Brain microvascular endothelial cell (primary cell): ENCODE measurements at regions not wholly inside any gene's neighbourhood (a gene's known extent, or its start where the extent isn't known, plus 50 kb on each side); places are given as distances from the start of the nearest gene placed in this dataset.

Experiments
- DNase-seq: peaks from one replicate; pipeline ENCODE4 v3.0.0-alpha.2; 2020
- H3K27ac ChIP-seq: fragments of 250-450 bp; sonication (Bioruptor Pico); 2 replicates; pipeline ENCODE4 v1.5.1; 2020; ENCODE audit warnings: mild to moderate bottlenecking, moderate library complexity
- H3K27me3 ChIP-seq: fragments of 250-450 bp; sonication (Bioruptor Pico); replicated peaks from 2 replicates; pipeline ENCODE4 v1.5.1; 2020; ENCODE audit warnings: mild to moderate bottlenecking
- H3K36me3 ChIP-seq: fragments of 250-450 bp; sonication (Bioruptor Pico); replicated peaks from 2 replicates; pipeline ENCODE4 v1.5.1; 2020; ENCODE audit warnings: mild to moderate bottlenecking
- H3K4me3 ChIP-seq: 2 replicates; pipeline ENCODE4 v1.5.1; 2011; ENCODE audit warnings: low read depth, mild to moderate bottlenecking, control low read depth, low read length, moderate library complexity
- in situ Hi-C: cut with HindIII; loops from 2 replicates; pipeline ENCODE4 v1.10.0; 2017; ENCODE audit warnings: low sequenced_read_pairs, low pct_ligation_motif_present
- TF ChIP-seq, protein P1 (sequence below): IDR thresholded peaks from 2 replicates; pipeline ENCODE4 v1.5.1; 2011; ENCODE audit warnings: low read depth, mild to moderate bottlenecking, moderate library complexity, low read length, control low read depth, inconsistent platforms; ENCODE audit errors: missing control alignments

GRCh38 chr5:117809251-117809650 is 1179.1 kb downstream of the DTWD2 start:
- H3K4me3 ChIP-seq: no peak overlapping the region
- no peaks in the 10 kb centered on the region for H3K27me3 ChIP-seq
- TF ChIP-seq, protein P1, sequence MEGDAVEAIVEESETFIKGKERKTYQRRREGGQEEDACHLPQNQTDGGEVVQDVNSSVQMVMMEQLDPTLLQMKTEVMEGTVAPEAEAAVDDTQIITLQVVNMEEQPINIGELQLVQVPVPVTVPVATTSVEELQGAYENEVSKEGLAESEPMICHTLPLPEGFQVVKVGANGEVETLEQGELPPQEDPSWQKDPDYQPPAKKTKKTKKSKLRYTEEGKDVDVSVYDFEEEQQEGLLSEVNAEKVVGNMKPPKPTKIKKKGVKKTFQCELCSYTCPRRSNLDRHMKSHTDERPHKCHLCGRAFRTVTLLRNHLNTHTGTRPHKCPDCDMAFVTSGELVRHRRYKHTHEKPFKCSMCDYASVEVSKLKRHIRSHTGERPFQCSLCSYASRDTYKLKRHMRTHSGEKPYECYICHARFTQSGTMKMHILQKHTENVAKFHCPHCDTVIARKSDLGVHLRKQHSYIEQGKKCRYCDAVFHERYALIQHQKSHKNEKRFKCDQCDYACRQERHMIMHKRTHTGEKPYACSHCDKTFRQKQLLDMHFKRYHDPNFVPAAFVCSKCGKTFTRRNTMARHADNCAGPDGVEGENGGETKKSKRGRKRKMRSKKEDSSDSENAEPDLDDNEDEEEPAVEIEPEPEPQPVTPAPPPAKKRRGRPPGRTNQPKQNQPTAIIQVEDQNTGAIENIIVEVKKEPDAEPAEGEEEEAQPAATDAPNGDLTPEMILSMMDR: no peak
- no peak for DNase-seq
- no peaks in the 10 kb centered on the region for H3K36me3 ChIP-seq
- in situ Hi-C loops: no loop called here
- H3K27ac ChIP-seq: no peak overlapping the region

DNA sequence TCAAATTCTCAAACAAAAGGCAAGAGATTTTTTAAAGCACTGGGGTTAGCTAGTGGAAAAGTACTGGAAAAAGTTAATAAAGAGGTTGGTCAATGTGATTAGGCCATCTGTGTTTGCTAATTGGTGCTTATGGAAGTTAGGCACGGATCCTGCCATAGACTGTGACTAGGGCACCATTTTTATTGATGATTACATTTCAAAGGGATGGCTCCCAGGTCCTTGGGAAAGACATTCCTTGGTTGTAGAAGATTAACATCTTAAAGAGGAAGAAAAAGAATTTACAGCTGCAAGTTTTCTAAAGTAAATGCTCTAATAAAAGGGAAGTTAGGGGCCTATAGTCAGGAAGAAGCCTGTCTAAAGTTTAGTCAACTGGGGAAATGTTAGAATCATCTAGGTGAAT is 1183.3 kb downstream of the DTWD2 start:
- no peaks in the 10 kb centered on the region for H3K27me3 ChIP-seq
- TF ChIP-seq, protein P1: no peak
- H3K4me3 ChIP-seq: no peak overlapping the region
- DNase-seq: no peak
- H3K27ac ChIP-seq: no peak overlapping the region
- in situ Hi-C loops: no loop called here
- no peaks in the 10 kb centered on the region for H3K36me3 ChIP-seq

DNA sequence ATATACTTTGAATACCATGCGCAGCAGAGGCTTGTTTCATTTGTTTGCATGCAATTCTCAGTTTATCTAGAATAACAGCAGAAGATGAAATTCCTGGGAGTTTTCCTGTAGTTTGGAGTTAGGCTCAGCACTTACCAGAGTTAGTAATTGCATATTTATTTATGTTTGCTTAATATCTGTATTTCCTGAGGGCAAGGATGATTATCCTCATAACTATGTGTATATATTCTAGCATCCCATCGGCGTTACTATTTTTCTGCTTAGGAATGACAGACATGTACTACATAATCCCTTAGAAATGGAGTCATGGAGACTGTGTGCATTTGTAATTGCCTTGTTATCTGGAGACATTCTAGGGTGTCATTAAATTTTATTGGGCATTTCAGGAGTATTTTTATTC is 1184.8 kb downstream of the DTWD2 start:
- TF ChIP-seq, protein P1: no peak

DNA sequence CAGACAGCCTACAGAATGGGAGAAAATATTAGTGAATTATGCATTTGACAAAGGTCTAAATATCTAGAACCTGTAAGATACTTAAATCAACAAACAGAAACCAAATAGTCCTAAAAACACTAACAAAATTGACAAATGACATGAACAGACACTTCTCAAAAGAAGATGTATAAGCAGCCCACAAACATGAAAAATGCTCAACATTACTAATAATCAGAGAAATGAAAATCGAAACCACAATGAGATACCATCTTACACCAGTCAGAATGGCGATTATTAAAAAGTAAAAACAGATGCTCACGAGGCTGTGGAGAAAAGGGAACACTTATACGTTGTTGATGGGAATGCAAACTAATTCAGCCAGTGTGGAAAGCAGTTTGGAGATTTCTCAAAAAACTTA is 1186.8 kb downstream of the DTWD2 start:
- no peak for DNase-seq
- H3K27ac ChIP-seq: no peak overlapping the region
- H3K4me3 ChIP-seq: no peak overlapping the region
- H3K27me3 ChIP-seq: no peaks in the 10 kb centered on the region
- in situ Hi-C loops: no loop called here
- H3K36me3 ChIP-seq: no peaks in the 10 kb centered on the region
- TF ChIP-seq, protein P1: no peak

More for the DNA sequence above, 1184.8 kb downstream of the DTWD2 start:
- Histone ChIP-seq H3K27ac (no peak overlapping the region), H3K4me3 (no peak overlapping the region), H3K36me3 (no peaks in the 10 kb centered on the region), H3K27me3 (no peaks in the 10 kb centered on the region)
- in situ Hi-C loops: no loop called here
- DNase-seq: peak; percentile 20

DNA sequence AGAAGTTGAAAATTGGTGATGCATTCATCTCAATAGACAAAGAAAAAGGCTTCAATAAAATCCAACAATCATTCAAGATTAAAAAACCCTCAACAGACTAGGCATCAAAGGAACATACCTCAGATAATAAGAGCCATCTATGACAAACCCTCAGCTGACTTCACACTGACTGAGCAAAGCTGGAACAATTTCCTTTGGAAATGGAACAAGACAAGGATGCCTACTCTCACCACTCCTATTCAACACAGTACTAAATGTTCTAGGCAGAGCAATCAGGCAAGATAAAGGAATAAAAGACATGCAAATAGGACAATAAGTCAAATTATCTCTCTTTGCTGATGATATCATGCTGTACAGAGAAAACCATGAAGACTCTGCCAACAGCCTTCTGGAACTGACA is 1188.1 kb downstream of the DTWD2 start:
- H3K27me3 ChIP-seq: no peaks in the 10 kb centered on the region
- H3K27ac ChIP-seq: no peak overlapping the region
- in situ Hi-C loops: no loop called here
- TF ChIP-seq, protein P1: no peak
- H3K4me3 ChIP-seq: no peak overlapping the region
- DNase-seq: peak; percentile 36
- H3K36me3 ChIP-seq: no peaks in the 10 kb centered on the region

- no peak overlapping the region for H3K27ac ChIP-seq
- no peak for DNase-seq
- H3K36me3 ChIP-seq: no peaks in the 10 kb centered on the region
- TF ChIP-seq, protein P1: no peak
- in situ Hi-C loops: no loop called here
- H3K4me3 ChIP-seq: no peak overlapping the region
- H3K27me3 ChIP-seq: no peaks in the 10 kb centered on the region
Measured at GRCh38 chr5:117794847-117795246, 1193.5 kb downstream of the DTWD2 start.
